ENCODE measurements at regions not wholly inside any gene's neighbourhood (a gene's known extent, or its start where the extent isn't known, plus 50 kb on each side); places are given as distances from the start of the nearest gene placed in this dataset.

- TF ChIP-seq CTCF (conservative IDR thresholded peaks at IDR 0.05; ENCODE audit: low read length), result no peak
- TF ChIP-seq EZH2phosphoT487 (IDR thresholded peaks at IDR 0.05; ENCODE audit: borderline replicate concordance), result no peak
Measured at GRCh38 chr3:87335931-87336330, 59.5 kb upstream of the POU1F1 start.
